ENCODE measurements at regions not wholly inside any gene's neighbourhood (a gene's known extent, or its start where the extent isn't known, plus 50 kb on each side); places are given as distances from the start of the nearest gene placed in this dataset.

DNA sequence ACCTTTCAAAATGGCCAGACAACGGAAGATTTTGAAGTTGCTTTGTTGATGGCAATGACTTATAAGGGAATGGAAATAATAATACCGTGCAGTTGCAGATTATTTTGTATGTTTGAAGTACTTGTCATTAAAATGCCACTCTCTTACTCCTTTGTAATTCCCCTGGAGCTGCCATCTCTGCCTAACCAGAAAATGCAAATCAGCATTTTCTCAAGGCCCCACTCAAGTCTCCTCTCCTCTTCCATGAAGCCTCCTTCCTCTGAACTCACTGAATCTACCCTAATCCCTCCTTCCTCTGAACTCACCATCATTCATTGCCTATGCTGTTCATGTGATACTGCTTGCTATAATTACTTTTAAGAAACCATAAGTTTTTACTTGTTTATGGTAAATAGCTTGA is 60.2 kb upstream of the RBPJ start:
- DNase-seq = no peak

DNA sequence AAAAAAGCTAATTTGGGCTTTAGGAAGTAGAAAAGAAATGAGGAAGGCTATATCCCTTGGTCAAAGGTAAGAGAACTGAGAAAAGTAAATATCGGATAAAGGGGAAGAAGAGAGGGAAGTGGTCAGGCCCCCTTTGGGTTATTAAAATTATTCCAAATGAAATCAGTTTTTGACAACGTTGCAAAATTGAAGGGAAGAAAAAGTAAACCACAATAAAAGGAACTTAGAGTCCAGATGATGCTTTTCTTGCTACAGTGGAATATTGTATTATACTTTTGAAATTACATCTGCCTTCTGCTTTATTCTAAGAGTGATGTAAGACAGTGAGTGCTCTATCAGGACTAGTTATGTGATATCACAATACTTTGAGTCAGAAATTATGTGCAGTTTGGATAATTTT is 59.4 kb upstream of the RBPJ start:
- no peak for DNase-seq

DNA sequence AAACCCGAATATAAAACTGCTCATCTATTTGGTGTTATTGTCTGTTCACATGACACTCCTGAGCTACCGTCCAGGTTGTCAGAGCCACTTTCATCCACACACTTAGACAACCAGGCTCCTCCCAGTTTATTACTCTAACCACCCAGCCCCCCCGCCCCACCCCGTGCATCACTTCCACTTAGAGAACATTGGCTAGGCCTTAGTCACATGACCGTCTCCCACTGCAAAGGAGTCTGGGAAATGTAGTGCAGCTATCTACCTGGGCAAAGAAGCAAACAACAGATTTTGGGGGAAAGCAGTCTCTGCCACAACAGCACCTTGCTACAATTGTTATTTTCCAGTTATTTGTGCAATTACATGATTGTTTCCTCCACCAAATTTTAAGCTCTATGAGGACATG is 57.6 kb upstream of the RBPJ start:
- no peak for DNase-seq

DNA sequence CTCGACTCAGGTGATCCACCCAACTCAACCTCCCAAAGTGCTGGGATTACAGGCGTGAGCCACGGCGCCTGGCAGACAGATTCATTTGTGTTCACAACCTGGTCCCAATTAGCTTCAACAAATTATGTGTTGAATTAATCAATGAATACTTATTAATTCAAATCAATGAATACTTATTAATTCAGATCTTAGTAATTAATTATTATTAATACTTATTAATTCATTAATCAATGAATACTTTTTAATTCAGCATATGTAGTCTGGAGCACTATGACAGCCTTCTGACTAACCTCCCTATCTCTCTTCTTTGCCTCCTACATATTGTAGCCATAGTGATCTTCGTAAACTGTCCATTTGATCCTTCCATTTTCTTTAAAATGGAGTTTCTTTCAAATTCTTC is 56.7 kb upstream of the RBPJ start:
- no peak for DNase-seq

DNA sequence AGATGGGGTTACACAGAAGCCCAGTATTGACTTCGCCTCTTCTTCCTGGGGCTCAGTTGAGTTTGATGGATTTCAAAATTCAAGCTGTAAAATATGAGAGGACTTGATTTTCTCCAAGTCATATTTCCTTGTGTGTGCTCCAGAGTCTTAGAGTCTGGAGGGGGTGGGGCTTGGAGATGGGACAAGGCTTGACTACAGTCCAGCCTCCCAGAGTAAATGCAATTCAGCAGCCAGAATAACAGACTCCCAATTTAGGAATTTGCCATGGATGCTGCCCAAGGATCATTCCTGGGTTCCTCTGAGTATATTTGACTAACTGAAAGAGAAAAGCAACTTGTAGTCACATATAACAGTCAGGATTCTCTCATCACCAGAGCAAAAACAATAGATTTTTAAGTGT is 53.7 kb upstream of the RBPJ start:
- DNase-seq = no peak

DNA sequence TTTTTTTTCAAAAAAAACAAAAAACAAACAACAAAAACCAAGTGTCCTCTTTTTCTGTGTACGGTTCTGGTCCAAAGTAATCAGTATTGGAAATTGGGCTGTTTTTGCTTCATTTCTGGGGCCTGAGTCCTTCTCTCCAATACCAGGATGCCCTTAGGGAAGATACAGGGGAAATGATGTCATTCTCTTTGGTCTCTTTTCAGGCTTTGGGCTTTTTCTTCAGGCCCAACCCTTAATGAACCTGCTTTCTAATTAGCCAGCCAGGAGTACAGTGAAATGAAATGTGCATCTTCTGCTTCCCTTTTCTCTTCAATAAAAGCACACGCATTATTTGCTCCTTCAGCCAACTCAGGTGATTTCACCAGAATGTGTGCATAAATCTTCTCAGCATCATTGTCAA is 52.6 kb upstream of the RBPJ start:
- DNase-seq = no peak

DNA sequence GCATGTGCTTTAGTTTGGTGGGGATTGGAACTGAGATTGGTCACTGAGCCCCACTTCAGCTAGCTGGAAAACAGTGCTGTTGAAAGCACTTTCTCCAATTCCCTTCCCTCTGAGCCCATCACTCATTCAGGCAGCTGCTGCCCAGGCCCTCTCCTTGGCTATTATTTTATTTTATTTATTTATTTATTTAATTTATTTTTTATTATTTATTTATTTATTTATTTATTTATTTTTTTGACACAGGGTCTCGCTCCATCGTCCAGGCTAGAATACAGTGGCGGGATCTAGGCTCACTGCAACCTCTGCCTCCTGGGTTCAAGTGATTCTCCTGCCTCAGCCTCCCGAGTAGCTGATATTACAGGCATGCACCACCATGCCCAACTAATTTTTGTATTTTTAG is 51.8 kb upstream of the RBPJ start:
- no peak for DNase-seq
